Hepatocyte (in vitro differentiated cells): ENCODE measurements at regions not wholly inside any gene's neighbourhood (a gene's known extent, or its start where the extent isn't known, plus 50 kb on each side); places are given as distances from the start of the nearest gene placed in this dataset.

ENCODE experiments used
- DNase-seq: peaks from one replicate; pipeline ENCODE4 v3.0.0-alpha.2; 2016; ENCODE audit warnings: low spot score
- H2AFZ ChIP-seq: fragments of 200-600 bp; sonication (generic); 2 replicates; pipeline ENCODE4 v1.6.0; 2016; ENCODE audit warnings: antibody characterized with exemption, mild to moderate bottlenecking
- H3K27ac ChIP-seq: fragments of 200-600 bp; sonication (generic); 2 replicates; pipeline ENCODE4 v1.5.1; 2016; ENCODE audit warnings: mild to moderate bottlenecking
- H3K27me3 ChIP-seq: fragments of 200-600 bp; sonication (generic); 2 replicates; pipeline ENCODE4 v1.6.1; 2016
- H3K36me3 ChIP-seq: fragments of 200-600 bp; sonication (generic); replicated peaks from 2 replicates; pipeline ENCODE4 v1.5.1; 2016; ENCODE audit warnings: low read depth; ENCODE audit not compliant: insufficient read depth
- H3K4me1 ChIP-seq: fragments of 200-600 bp; sonication (generic); 2 replicates; pipeline ENCODE4 v1.5.1; 2016; ENCODE audit warnings: mild to moderate bottlenecking, moderate library complexity; ENCODE audit not compliant: insufficient read depth
- H3K4me2 ChIP-seq: fragments of 200-600 bp; sonication (generic); 2 replicates; pipeline ENCODE4 v1.6.0; 2016
- H3K4me3 ChIP-seq: fragments of 200-600 bp; sonication (generic); 2 replicates; pipeline ENCODE4 v1.5.1; 2016; ENCODE audit warnings: mild to moderate bottlenecking
- H3K79me2 ChIP-seq: fragments of 200-600 bp; sonication (generic); 2 replicates; pipeline ENCODE4 v1.6.0; 2017; ENCODE audit warnings: mild to moderate bottlenecking
- H3K9me2 ChIP-seq: fragments of 200-600 bp; sonication (generic); replicated peaks from 2 replicates; pipeline ENCODE4 v1.6.0; 2017; ENCODE audit warnings: mild to moderate bottlenecking; ENCODE audit not compliant: insufficient read depth
- H3K9me3 ChIP-seq: fragments of 200-600 bp; sonication (generic); 2 replicates; pipeline ENCODE4 v1.5.1; 2016; ENCODE audit warnings: low read depth, mild to moderate bottlenecking
- H4K20me1 ChIP-seq: fragments of 200-600 bp; sonication (generic); 2 replicates; pipeline ENCODE4 v1.6.0; 2016; ENCODE audit warnings: mild to moderate bottlenecking; ENCODE audit not compliant: insufficient read depth, poor library complexity, severe bottlenecking
- EZH2 ChIP-seq: fragments of 200-600 bp; sonication (generic); IDR thresholded peaks from 2 replicates; pipeline ENCODE4 v1.6.1; 2016; ENCODE audit warnings: antibody characterized with exemption, mild to moderate bottlenecking, borderline replicate concordance
- EZH2phosphoT487 ChIP-seq: fragments of 200-600 bp; sonication (generic); IDR thresholded peaks from one replicate; pipeline ENCODE4 v1.6.1; 2018; ENCODE audit warnings: antibody characterized with exemption, mild to moderate bottlenecking, low read depth, moderate library complexity; ENCODE audit not compliant: unreplicated experiment, severe bottlenecking
- WGBS: methylation state at CpG from one replicate; pipeline ENCODE4 v1.1.6; 2016; ENCODE audit warnings: low lambda C conversion rate; ENCODE audit errors: missing lambda C conversion rate; 5-methylcytosine and 5-hydroxymethylcytosine counted together
- TF ChIP-seq, protein P1 (sequence below): fragments of 200-600 bp; sonication (generic); IDR thresholded peaks from 2 replicates; pipeline ENCODE4 v1.5.1; 2016; ENCODE audit warnings: antibody characterized with exemption, mild to moderate bottlenecking; ENCODE audit not compliant: poor library complexity

DNA sequence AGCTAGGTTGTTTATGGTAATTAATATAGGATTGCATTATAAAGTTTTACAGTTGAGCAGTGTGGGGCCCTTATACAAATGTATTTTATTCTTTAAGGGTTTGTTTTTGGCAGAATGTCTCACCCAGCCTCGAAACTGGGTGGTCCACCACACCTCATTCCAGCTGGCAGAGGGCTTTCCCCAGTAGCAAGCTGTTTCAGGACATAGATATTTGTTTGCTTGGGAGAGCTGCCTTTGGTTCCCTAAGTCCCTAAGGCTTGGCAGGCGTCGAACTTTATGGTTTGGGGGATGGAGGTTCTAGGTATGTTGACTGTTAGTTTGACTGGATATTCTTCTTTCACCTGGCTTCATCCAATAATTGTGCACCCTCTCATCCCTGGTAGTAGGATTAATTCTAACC is 205.9 kb downstream of the KCNS3 start:
- H3K27ac ChIP-seq = no peak overlapping the region
- no peaks in the 10 kb centered on the region for H3K36me3 ChIP-seq
- H3K4me3 ChIP-seq = no peak overlapping the region
- 81% methylated on average over 3 of the region's 3 CpGs for WGBS
- H3K27me3 ChIP-seq = no peaks in the 10 kb centered on the region
- H3K9me2 ChIP-seq = no peaks in the 10 kb centered on the region
- no peak overlapping the region for H2AFZ ChIP-seq
- no peak overlapping the region for H3K4me2 ChIP-seq
- TF ChIP-seq, protein P1, sequence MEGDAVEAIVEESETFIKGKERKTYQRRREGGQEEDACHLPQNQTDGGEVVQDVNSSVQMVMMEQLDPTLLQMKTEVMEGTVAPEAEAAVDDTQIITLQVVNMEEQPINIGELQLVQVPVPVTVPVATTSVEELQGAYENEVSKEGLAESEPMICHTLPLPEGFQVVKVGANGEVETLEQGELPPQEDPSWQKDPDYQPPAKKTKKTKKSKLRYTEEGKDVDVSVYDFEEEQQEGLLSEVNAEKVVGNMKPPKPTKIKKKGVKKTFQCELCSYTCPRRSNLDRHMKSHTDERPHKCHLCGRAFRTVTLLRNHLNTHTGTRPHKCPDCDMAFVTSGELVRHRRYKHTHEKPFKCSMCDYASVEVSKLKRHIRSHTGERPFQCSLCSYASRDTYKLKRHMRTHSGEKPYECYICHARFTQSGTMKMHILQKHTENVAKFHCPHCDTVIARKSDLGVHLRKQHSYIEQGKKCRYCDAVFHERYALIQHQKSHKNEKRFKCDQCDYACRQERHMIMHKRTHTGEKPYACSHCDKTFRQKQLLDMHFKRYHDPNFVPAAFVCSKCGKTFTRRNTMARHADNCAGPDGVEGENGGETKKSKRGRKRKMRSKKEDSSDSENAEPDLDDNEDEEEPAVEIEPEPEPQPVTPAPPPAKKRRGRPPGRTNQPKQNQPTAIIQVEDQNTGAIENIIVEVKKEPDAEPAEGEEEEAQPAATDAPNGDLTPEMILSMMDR = no peak
- no peak for TF ChIP-seq EZH2phosphoT487
- no peaks in the 10 kb centered on the region for H4K20me1 ChIP-seq
- no peak for DNase-seq
- H3K79me2 ChIP-seq = no peaks in the 10 kb centered on the region
- no peaks in the 10 kb centered on the region for H3K9me3 ChIP-seq
- H3K4me1 ChIP-seq = no peaks in the 10 kb centered on the region

DNA sequence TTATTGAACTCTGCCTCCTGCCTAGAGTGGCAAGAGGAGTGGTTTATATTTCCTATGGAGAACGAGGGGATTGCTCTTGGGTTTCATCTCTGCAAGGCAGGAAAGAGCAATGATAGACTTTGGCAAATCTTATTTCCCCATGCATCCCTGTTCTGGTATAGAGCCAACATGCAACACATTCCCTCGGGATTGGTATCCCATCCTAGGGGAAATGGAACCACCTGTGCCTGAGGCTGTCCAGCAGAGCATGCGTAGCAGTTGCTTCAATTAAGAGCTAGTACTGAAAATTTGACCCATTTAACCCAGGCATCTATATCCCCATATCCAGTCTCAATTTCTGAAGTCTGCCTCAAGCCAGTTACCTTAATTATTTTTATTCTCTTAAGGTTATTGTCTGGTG is 205.3 kb downstream of the KCNS3 start:
- H3K36me3 ChIP-seq = no peaks in the 10 kb centered on the region
- H4K20me1 ChIP-seq = no peaks in the 10 kb centered on the region
- H3K9me2 ChIP-seq = no peaks in the 10 kb centered on the region
- H3K27me3 ChIP-seq = no peaks in the 10 kb centered on the region
- H3K27ac ChIP-seq = no peak overlapping the region
- no peak overlapping the region for H2AFZ ChIP-seq
- no peaks in the 10 kb centered on the region for H3K79me2 ChIP-seq
- DNase-seq = no peak
- H3K9me3 ChIP-seq = no peaks in the 10 kb centered on the region
- 70% methylated on average over 3 of the region's 3 CpGs for WGBS
- no peak overlapping the region for H3K4me3 ChIP-seq
- no peaks in the 10 kb centered on the region for H3K4me1 ChIP-seq
- H3K4me2 ChIP-seq = no peak overlapping the region
- TF ChIP-seq EZH2 (no peak), EZH2phosphoT487 (no peak)
- TF ChIP-seq, protein P1 = no peak

DNA sequence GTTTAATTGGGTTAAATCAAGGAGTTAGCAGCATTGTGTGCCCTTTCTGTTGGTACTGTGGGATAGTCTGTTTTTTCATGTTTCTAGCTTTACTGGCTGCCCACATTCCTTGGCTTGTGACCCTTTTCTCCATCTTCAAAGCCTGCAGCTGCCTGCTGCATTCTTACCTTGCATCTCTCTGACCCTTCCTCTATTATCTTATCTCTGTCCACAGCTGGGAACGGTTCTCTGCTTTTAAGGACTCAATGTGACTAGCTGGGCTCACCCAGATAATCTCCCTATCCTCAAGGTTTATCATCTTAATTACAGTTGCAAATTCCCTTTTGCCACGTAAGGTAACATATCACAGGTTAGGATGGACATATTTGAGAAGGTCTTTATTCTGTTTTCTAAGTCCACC is 199.7 kb downstream of the KCNS3 start:
- Histone ChIP-seq H4K20me1 (no peaks in the 10 kb centered on the region), H3K4me2 (no peak overlapping the region), H3K27me3 (no peaks in the 10 kb centered on the region), H3K9me3 (no peaks in the 10 kb centered on the region), H3K9me2 (no peaks in the 10 kb centered on the region), H3K4me1 (no peaks in the 10 kb centered on the region), H3K79me2 (no peaks in the 10 kb centered on the region), H3K4me3 (no peak overlapping the region), H2AFZ (no peak overlapping the region), H3K36me3 (no peaks in the 10 kb centered on the region), H3K27ac (no peak overlapping the region)
- WGBS = 43% methylated on average over 2 of the region's 2 CpGs
- TF ChIP-seq EZH2 = no peak
- TF ChIP-seq, protein P1 = no peak
- TF ChIP-seq EZH2phosphoT487 = no peak
- DNase-seq = no peak

DNA sequence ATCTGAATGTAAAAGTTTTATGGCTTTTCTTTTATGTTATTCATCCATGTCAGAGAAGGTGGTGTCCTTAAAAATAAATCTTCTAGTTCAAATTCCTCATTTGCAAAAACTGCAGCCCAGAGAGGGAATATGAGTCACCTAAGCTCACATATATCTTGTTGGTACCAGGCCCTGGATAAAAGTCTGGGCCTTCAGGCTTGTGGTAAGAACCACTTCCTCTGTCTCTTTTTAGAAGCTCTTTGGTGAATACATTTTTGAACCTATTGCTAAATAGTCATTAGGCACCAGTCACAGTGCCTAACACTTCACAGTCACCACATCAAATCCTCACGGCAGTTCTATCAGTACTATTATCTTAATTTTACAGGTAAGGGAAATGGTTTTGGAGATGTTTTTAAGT is 199.2 kb downstream of the KCNS3 start:
- no peaks in the 10 kb centered on the region for H3K27me3 ChIP-seq
- no peak overlapping the region for H2AFZ ChIP-seq
- no peak for DNase-seq
- H3K4me2 ChIP-seq = no peak overlapping the region
- no peaks in the 10 kb centered on the region for H3K9me2 ChIP-seq
- no peaks in the 10 kb centered on the region for H4K20me1 ChIP-seq
- no peaks in the 10 kb centered on the region for H3K4me1 ChIP-seq
- no peaks in the 10 kb centered on the region for H3K9me3 ChIP-seq
- no peaks in the 10 kb centered on the region for H3K79me2 ChIP-seq
- TF ChIP-seq, protein P1 = no peak
- TF ChIP-seq EZH2phosphoT487 (no peak), EZH2 (no peak)
- WGBS = 70% methylated on average over 1 of the region's 1 CpG
- H3K36me3 ChIP-seq = no peaks in the 10 kb centered on the region
- no peak overlapping the region for H3K4me3 ChIP-seq
- no peak overlapping the region for H3K27ac ChIP-seq
